HEK293T (cell line): ENCODE measurements at regions not wholly inside any gene's neighbourhood (a gene's known extent, or its start where the extent isn't known, plus 50 kb on each side); places are given as distances from the start of the nearest gene placed in this dataset.

ENCODE experiments used
- CTCF ChIA-PET: fragments of 350-600 bp; formaldehyde crosslinking; extraction: SDS; loops from one replicate; lab custom pipeline; 2021; ENCODE audit warnings: antibody characterized with exemption, inconsistent platforms; lab: Yijun Ruan, JAX
- POLR2A ChIA-PET: fragments of 350-600 bp; formaldehyde crosslinking; extraction: SDS; loops from one replicate; lab custom pipeline; 2020; ENCODE audit warnings: antibody characterized with exemption, inconsistent platforms; lab: Yijun Ruan, JAX
- DNase-seq: peaks from one replicate; pipeline ENCODE4 v3.0.0; 2012; ENCODE audit warnings: mixed read lengths; ENCODE audit errors: extremely low spot score
- ARNT ChIP-seq: fragments of 450-650 bp; IDR thresholded peaks from 2 replicates; pipeline ENCODE4 v1.6.1; 2017; ENCODE audit warnings: mild to moderate bottlenecking
- BHLHE40 ChIP-seq: fragments of 450-650 bp; IDR thresholded peaks from 2 replicates; pipeline ENCODE4 v1.6.1; 2016; ENCODE audit warnings: mild to moderate bottlenecking, moderate library complexity, borderline replicate concordance
- CTBP1 ChIP-seq: fragments of 450-650 bp; IDR thresholded peaks from 2 replicates; pipeline ENCODE4 v1.6.1; 2016; ENCODE audit warnings: borderline replicate concordance
- ELF4 ChIP-seq: fragments of 450-650 bp; IDR thresholded peaks from 2 replicates; pipeline ENCODE4 v1.6.1; 2017; ENCODE audit warnings: antibody characterized with exemption
- FOXA1 ChIP-seq: fragments of 450-650 bp; IDR thresholded peaks from 2 replicates; pipeline ENCODE4 v1.6.1; 2016; ENCODE audit warnings: mild to moderate bottlenecking
- FOXK2 ChIP-seq: fragments of 450-650 bp; IDR thresholded peaks from 2 replicates; pipeline ENCODE4 v1.6.1; 2016; ENCODE audit warnings: mild to moderate bottlenecking
- HDGF ChIP-seq: fragments of 450-650 bp; IDR thresholded peaks from 2 replicates; pipeline ENCODE4 v1.6.1; 2017; ENCODE audit warnings: antibody characterized with exemption, borderline replicate concordance
- L3MBTL2 ChIP-seq: fragments of 450-650 bp; conservative IDR thresholded peaks from 2 replicates; pipeline ENCODE4 v1.6.1; 2016; ENCODE audit warnings: mild to moderate bottlenecking
- LEF1 ChIP-seq: fragments of 450-650 bp; IDR thresholded peaks from 2 replicates; pipeline ENCODE4 v1.6.1; 2017; ENCODE audit warnings: mild to moderate bottlenecking, borderline replicate concordance
- NFRKB ChIP-seq: fragments of 450-650 bp; IDR thresholded peaks from 2 replicates; pipeline ENCODE4 v1.6.1; 2016; ENCODE audit warnings: mild to moderate bottlenecking, moderate library complexity
- SP1 ChIP-seq: fragments of 450-650 bp; IDR thresholded peaks from 2 replicates; pipeline ENCODE4 v1.6.1; 2017
- SUZ12 ChIP-seq: fragments of 450-650 bp; IDR thresholded peaks from 2 replicates; pipeline ENCODE4 v1.6.1; 2016; ENCODE audit warnings: mild to moderate bottlenecking
- TARDBP ChIP-seq: fragments of 450-650 bp; IDR thresholded peaks from 2 replicates; pipeline ENCODE4 v1.6.1; 2016
- ZNF384 ChIP-seq: fragments of 450-650 bp; IDR thresholded peaks from 2 replicates; pipeline ENCODE4 v1.6.1; 2016
- TF ChIP-seq, protein P1 (sequence below): fragments of 450-650 bp; IDR thresholded peaks from 2 replicates; pipeline ENCODE4 v1.6.1; 2016

DNA sequence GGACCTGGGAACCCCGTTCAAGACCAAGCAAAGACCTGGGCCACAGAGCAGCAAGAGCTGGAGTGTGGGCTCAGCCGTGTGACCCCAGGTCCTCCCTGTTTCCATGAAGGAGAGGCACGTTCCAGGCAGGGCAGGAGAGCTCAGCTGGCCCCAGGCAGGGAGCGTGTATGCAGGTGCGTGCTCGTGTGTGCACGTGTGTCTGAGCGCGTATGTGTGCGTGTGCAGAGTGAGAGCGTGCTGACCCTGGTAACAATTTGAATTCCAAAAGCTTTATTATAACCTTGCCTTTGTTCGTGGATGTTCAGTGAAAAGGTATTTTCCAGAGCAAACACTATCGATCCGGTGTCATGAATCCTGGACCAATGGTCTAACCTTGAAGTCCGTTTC lies 54.6 kb downstream of the FOXL3 start:
- POLR2A ChIA-PET, result no interaction called here
- no peak for TF ChIP-seq FOXA1
- no peak for TF ChIP-seq NFRKB
- no peak for TF ChIP-seq CTBP1
- no peak for TF ChIP-seq LEF1
- TF ChIP-seq HDGF, result no peak
- TF ChIP-seq ARNT, result no peak
- no peak for TF ChIP-seq ZNF384
- no peak for TF ChIP-seq BHLHE40
- TF ChIP-seq SUZ12, result no peak
- no peak for DNase-seq
- CTCF ChIA-PET, result no interaction called here

DNA sequence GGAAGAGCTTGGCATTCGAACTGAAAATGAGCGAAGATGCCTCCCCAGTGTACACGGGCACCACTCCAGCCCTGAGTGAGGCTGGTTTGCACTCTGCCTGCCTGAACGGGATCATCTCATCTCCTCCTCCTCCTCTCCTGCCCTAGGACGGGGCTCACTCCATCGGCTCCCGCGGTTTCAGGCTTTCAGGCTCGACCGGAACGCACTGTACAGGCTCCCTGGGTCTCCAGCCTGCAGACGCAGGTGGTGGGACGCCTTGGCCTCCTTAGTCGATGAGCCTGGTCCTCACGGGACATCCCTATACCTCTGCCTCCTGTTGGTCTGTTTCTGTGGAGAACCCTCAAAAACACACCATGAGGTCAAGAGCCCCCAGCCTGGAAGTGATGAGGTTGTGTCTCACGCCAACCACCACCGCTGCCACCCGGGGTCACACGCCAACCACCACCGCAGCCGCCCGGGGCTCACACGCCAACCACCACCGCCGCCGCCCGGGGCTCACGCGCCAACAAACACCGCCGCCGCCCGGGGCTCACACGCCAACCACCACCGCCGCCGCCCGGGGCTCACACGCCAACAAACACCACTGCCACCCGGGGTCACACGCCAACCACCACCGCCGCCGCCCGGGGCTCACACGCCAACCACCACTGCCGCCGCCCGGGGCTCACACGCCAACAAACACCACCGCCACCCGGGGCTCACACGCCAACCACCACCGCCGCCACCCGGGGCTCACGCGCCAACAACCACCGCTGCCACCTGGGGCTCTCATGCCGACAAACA lies 56.3 kb downstream of the FOXL3 start:
- ChIA-PET CTCF (interaction anchor here (0.6 kb wide), 1 partner anchor 17 kb away, joined by 3 read pairs; no protein-coding TSS in a partner anchor), POLR2A (no interaction called here)
- TF ChIP-seq BHLHE40 (no peak), NFRKB (no peak), TARDBP (no peak), CTBP1 (no peak), ARNT (no peak), FOXA1 (no peak), L3MBTL2 (no peak)
- TF ChIP-seq, protein P1, sequence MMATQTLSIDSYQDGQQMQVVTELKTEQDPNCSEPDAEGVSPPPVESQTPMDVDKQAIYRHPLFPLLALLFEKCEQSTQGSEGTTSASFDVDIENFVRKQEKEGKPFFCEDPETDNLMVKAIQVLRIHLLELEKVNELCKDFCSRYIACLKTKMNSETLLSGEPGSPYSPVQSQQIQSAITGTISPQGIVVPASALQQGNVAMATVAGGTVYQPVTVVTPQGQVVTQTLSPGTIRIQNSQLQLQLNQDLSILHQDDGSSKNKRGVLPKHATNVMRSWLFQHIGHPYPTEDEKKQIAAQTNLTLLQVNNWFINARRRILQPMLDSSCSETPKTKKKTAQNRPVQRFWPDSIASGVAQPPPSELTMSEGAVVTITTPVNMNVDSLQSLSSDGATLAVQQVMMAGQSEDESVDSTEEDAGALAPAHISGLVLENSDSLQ, result no peak
- no peak for DNase-seq

DNA sequence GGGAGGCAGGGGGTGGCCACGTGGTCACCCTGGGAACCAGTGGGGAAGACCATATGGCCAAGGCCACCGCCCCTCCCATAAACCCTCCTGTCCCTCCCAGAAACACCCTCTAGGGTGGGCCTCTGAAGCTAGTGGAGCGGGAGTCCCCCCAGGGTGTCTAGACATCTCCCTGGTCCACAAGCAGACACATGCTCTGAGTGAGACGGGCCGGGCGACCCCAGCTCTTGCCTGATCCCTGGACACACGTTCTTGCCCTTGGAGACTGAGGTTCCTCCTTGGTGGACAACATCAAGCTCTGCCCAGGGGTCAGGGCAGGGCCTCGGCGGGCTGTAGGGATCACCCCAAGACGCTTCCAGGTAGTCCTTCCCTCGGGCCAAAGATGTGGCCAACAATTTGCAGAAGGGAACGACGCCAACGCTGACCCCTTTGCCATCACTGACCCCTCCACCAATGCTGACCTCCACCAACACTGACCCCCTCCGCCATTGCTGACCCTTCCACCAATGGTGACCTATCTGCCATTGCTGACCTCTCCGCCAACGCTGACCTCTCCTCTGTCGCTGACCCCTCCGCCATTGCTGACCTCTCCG lies 57.1 kb downstream of the FOXL3 start:
- POLR2A ChIA-PET, result no interaction called here
- TF ChIP-seq SP1 (no peak), SUZ12 (no peak), ELF4 (no peak), FOXA1 (no peak)
- CTCF ChIA-PET, result no interaction called here
- DNase-seq, result no peak

DNA sequence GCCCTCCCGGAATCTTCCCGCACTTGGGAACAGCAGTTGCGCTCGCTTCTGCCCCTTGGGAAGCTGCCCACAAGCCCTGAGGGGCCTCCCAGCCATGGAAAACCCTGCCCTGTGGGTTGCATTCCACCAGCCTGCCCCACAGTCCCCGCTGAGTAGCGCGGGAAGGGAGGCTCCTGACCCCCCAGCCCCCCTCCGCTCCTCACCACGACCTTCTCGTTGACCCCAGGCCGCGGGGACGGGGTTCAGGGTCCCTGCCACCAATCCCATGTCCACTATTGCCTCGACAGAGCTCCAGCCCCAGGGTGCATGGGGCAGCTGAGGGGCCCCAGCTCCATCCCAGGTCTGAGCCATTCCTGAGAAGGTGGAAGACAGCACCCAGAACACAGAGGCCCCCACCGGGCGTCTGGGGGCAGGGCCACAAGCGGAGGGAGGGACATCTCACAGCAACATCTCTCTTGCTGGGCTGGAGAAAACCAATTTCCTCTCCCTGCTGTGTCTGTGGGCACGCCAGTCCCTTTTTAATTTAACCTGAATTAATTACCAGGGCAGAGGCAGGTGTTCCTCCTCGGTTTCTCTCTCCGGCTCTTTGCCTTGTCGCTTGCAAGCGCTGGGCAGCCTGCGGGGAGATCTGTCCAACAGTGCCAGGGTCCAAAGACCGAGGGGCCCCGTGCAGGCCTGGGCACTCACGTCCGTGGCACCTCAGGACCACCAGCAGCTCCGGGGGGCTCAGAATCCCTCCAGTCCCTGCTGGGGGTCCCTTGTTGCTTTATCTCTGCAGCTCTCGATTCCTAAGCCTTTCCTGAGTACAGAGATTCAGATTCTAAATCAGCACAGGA lies 57.9 kb downstream of the FOXL3 start:
- TF ChIP-seq HDGF (no peak), FOXK2 (no peak), NFRKB (no peak), FOXA1 (no peak), LEF1 (no peak), L3MBTL2 (no peak), ARNT (no peak), CTBP1 (no peak)
- TF ChIP-seq, protein P1, result no peak
- CTCF ChIA-PET, result no interaction called here
- POLR2A ChIA-PET, result no interaction called here

DNA sequence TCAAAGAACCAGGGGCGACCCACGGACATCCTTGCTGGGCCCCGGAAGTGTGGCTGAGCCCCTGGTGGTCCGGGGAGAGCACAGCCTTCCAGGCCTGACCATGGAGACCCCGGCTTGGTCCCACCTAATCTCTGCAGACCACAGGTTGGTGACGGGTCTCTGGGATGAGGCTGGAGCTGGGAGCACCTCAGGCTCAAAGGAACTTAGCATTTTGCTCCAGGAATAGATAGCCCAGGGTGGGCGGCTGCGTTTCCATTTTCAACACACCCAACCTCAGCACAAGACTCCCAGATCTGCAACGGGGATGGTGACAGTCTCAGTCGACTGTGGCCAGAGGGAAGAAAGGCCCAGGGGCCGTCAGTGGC lies 58.5 kb downstream of the FOXL3 start:
- ChIA-PET CTCF (no interaction called here), POLR2A (no interaction called here)
- TF ChIP-seq L3MBTL2 (no peak), LEF1 (no peak)
- DNase-seq, result no peak

More for the DNA sequence above, 57.9 kb downstream of the FOXL3 start:
- no peak for DNase-seq

DNA sequence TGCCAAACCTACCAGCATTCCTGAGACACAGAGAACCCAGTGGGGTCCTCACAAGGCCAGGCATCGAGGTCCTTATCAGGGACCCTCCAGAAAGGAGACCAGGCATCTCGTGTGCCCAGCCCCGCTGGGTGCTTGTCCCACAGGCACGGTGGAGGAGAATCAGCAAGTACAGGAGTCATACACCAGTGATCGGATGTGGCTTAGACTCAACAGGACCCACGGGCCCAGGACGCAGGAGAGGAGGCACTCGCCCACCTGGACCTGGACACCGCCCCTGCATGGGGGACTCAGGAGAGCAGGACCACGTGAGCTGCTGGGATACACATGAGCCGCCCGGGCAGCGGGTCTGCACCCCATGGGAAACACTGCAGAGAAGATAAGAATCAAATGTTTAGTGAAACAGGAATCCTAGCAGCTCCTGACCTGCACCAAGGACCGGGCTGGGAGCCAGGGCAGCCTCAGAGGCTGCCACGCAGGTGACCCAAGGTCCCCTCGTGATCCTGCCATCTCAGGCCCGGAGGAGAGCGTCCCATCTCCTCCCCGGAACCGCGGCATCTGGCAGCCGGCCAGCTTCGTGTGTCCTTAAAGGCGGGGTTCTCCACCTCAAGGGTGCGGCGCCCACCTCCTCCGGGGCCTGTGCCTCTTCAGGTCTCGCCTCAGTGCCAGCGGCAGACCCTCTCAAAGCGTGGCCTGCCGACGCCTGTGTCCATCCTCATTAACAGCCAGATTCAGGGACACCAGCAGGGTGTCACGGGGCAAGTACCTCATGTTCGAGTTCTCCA lies 59.2 kb downstream of the FOXL3 start:
- ChIA-PET POLR2A (no interaction called here), CTCF (no interaction called here)
- DNase-seq, result no peak
- TF ChIP-seq L3MBTL2, result no peak
- TF ChIP-seq, protein P1, result no peak
- no peak for TF ChIP-seq HDGF
- TF ChIP-seq NFRKB, result no peak
- TF ChIP-seq ELF4, result no peak
- TF ChIP-seq TARDBP, result no peak
- TF ChIP-seq FOXK2, result no peak
